HG02678 (cell line): ENCODE measurements at regions not wholly inside any gene's neighbourhood (a gene's known extent, or its start where the extent isn't known, plus 50 kb on each side); places are given as distances from the start of the nearest gene placed in this dataset.
"Not testable (repeated sequence)": the region's sequence is repeated elsewhere in the genome, so short reads cannot be mapped to it uniquely, and the experiment has no call there.

Experiments
- ATAC-seq: cut with Tn5 transposase; IDR thresholded peaks from one replicate; pipeline ENCODE4 v1.9.1; 2021; ENCODE audit warnings: mild to moderate bottlenecking, moderate library complexity; ENCODE audit not compliant: unreplicated experiment

DNA sequence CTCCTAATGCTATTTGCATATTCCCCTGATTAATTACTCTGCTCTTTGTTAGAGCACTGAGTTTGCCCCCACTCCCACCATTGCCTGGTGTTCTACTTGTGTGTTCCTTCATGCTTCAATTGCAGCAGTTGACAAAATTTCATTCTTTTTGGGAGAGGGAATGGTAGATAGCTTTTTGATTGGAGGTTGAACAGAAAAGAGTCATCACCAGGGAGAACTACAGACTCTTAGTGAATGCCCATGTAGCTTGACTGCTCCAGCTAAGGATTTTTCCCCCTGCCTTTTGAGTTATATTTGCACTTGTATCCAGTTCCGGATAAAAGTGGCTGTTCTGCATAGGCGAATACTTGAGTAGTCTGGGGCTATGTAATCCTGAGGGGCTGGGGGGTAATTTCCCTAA lies 183.9 kb downstream of the ETNK1 start:
- no peak for ATAC-seq

DNA sequence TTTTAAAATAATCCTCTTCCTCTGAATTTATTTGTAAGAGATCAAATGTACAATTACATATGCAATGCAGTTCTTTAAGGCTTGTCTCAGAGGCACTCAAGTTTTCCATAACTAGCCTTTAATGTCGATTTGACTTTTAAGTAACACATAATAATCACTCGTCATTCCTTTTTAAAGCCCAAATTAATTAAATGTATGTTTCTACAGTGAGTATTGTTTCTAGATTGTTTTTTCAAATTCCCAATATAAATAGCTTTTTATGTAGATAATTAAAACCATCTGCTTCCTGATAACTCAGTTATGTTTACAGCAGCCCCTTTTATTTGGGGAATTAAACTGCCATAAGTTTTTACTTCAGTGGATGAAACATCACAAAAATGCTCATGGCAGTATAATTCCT lies 185.1 kb downstream of the ETNK1 start:
- no peak for ATAC-seq

DNA sequence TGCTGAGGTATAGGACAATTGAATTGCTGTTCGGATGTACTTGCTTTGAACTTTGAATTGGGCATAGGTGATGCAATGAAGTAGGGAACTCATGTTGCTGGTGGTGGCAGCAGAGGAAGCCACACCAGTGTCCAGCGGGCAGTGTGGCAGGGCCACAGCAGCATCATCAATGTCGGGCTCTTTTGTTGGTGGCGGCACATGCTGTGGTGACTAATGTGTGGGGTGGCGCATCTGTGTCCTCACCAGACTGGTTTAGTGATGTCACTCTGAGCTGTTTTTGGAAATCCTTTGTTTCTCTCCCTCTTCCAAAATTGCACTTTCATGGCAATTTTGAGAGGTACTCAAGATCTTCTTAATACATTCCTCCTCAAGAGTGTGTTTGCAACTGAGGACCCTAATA lies 187.6 kb downstream of the ETNK1 start:
- no peak for ATAC-seq

DNA sequence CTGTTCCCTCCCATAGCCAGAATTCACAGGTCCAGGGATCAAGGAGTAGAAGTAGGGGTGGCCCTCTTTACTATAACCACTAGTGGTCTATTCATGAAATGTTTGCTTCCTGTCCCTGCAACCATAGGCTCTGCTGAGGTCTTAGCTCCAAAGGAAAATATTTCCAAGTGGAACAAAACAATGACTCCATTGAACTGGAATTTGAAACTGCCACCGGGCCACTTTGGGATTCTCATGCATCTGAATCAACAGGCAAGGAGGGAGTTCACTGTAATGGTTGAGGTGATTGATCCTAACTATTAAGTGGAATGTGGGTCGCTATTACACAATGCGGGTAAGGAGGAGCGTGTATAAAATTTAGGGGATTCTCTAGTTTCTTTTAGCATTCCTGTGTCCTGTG lies 197.0 kb downstream of the ETNK1 start:
- no peak for ATAC-seq

- no peak for ATAC-seq
These were observed 201.1 kb downstream of the ETNK1 start for GRCh38 chr12:22826026-22826425.

- ATAC-seq: not testable (repeated sequence)
These were observed 201.5 kb downstream of the ETNK1 start for GRCh38 chr12:22826446-22826981.

DNA sequence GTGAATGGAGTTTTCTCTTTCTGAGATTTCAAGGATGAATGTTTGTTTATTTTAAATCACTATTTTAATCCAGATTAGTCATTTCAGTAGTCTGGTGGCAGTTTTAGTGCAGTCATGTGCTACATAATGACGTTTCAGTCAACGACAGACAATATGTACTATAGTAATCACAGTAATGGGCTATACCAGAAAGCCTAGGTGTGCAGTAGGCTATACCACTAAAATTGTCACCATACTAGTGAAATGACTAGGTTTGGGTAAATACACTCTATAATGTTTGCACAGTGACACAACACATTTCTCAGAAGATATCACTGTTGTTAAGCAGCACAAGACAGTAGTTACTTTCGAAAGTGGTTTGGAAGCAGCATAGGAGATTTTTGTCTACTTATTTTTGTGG lies 203.1 kb downstream of the ETNK1 start:
- ATAC-seq: no peak

DNA sequence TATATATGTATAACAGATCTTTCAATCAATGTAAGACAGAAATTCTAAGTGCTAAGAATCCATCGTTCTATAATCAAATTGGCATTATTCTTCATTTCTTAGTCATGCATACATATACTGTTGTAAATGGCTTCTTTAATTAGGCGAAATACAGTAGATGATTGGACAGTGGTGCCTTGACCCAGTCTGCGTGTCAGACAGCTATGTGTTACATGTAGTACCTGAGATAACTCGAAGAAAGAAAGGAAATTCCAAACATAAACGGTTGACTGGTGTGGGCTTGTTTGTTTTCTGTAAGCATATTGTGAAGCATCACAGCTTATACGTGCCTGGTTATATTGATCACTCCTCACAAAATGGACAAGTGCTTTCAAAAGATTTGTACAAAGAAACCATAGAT lies 210.5 kb downstream of the ETNK1 start:
- no peak for ATAC-seq

DNA sequence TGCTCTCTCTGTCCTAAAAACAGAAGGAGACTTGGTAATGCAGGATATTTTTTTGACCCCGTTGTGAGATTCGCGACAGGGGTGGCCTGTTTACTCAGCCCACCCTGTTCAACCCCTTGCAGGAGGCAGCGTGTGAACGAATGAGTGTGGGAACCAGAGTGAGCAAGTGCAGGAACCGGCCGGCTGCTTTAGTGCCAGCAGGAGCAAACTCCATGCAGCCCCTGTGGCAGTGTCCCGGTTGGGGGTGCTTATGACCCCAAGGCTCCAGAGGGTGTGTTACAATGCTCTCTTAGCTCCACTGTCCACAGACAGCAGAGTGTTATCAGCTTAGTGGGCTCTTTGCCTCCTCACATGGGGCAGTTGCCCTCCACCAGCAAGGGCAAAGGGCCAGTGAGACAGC lies 225.2 kb downstream of the ETNK1 start:
- no peak for ATAC-seq

- ATAC-seq: no peak
These were observed 226.6 kb downstream of the ETNK1 start for GRCh38 chr12:22851532-22851931.

GRCh38 chr12:22855456-22855855 lies 230.5 kb downstream of the ETNK1 start:
- ATAC-seq: no peak

- ATAC-seq: no peak
These were observed 231.2 kb downstream of the ETNK1 start for GRCh38 chr12:22856178-22856577.

- no peak for ATAC-seq
These were observed 234.0 kb downstream of the ETNK1 start for GRCh38 chr12:22858849-22859570.

GRCh38 chr12:22860926-22861325 lies 236.0 kb downstream of the ETNK1 start:
- no peak for ATAC-seq

GRCh38 chr12:22865822-22866221 lies 240.9 kb downstream of the ETNK1 start:
- ATAC-seq: no peak

DNA sequence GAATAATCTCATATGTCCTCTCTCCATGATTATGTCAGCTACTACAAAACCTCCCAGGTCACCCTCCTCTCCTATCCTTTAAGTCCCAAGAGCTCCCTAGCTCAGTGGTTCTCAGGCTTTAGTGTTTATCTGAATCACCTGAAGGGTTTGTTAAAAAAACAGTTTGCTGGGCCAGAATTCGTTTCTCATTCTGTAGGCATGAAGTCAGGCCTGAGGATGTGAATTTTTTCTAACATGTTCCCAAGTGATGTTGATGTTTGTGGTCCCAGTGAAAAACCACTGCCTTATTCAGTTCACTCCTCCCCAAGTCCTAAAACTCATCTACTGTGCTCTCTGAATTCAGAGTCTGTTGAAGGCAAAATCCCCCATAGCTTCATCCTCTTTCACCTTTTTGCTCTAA lies 241.4 kb downstream of the ETNK1 start:
- ATAC-seq: no peak

DNA sequence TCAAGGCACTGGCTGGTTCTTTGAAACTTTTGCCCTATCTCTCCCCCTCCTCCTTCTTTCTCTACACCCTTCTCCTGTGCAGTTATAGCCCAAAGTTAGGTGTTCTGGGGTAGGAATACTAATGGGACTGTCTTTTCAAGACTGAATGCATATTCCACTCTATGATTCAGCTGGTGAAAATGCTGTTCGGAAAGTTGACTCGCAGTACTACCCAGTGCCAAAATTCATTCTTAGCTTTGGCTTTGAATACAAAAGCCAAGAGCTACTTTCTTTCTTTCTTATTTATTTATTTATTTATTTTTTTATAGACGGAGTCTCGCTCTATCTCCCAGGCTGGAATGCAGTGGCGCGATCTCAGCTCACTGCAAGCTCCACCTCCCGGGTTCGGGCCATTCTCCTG lies 249.2 kb downstream of the ETNK1 start:
- no peak for ATAC-seq

GRCh38 chr12:22876262-22876661 lies 251.3 kb downstream of the ETNK1 start:
- no peak for ATAC-seq

DNA sequence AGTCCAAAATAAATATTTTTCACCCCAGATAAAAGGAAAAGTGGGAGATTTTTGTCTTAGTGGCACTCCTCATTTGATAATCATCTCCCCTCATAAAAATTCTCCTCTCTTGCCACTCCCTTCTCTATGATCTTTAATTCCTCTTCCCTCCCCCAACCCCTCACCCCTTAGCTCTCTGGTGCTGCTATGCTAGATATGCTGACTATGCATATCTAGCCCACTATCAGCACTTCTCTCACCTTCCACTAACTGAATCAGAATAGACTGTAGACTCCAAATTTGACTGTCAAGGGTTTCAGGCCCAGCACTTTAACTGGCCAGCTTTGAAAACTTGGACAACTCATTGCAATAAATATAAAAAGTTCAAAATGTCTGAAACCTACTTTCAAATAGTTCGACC lies 254.2 kb downstream of the ETNK1 start:
- no peak for ATAC-seq

DNA sequence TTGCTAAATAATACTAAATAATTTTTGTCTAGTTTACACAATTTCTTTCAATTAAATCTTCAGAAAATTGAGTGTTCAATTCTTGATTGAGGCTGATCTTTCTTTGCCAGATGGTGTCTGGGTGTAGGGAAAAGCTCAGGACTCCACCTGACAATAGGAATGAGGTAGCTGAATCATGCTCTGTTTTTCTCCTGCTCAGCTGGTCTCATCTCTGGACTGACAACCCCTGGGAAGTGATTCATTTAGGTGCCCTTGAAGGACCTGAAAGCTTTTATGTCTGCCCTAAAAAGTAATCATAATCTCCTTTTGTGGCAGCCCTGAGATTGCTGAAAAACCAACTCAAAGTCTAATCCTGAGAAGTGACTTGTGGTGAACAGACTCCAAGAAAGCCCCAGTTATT lies 255.4 kb downstream of the ETNK1 start:
- no peak for ATAC-seq

GRCh38 chr12:22880807-22881206 lies 255.8 kb downstream of the ETNK1 start:
- no peak for ATAC-seq

GRCh38 chr12:22881878-22882385 lies 257.0 kb downstream of the ETNK1 start:
- ATAC-seq: no peak

DNA sequence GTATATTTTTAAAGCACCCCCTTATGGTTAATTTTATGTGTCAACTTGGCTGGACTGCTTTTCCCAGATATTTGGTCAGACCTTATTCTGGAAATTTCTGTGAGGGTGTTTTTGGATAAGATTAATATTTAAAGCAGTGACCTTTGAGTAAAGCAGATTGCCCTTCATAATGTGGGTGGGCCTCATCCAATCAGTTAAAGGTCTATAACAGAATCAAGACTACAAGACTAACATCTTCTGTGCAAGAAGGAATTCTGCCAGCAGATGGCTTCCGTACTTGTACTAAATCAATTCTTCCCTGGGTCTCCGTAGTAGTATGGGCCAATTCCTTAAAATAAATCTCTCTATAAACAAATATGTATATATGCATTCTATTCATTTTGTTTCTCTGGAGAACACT lies 257.6 kb downstream of the ETNK1 start:
- no peak for ATAC-seq
